ENCODE measurements at regions not wholly inside any gene's neighbourhood (a gene's known extent, or its start where the extent isn't known, plus 50 kb on each side); places are given as distances from the start of the nearest gene placed in this dataset.

- no peak for DNase-seq
These were observed 83.2 kb downstream of the CEBPB start for GRCh38 chr20:50273601-50274491.

DNA sequence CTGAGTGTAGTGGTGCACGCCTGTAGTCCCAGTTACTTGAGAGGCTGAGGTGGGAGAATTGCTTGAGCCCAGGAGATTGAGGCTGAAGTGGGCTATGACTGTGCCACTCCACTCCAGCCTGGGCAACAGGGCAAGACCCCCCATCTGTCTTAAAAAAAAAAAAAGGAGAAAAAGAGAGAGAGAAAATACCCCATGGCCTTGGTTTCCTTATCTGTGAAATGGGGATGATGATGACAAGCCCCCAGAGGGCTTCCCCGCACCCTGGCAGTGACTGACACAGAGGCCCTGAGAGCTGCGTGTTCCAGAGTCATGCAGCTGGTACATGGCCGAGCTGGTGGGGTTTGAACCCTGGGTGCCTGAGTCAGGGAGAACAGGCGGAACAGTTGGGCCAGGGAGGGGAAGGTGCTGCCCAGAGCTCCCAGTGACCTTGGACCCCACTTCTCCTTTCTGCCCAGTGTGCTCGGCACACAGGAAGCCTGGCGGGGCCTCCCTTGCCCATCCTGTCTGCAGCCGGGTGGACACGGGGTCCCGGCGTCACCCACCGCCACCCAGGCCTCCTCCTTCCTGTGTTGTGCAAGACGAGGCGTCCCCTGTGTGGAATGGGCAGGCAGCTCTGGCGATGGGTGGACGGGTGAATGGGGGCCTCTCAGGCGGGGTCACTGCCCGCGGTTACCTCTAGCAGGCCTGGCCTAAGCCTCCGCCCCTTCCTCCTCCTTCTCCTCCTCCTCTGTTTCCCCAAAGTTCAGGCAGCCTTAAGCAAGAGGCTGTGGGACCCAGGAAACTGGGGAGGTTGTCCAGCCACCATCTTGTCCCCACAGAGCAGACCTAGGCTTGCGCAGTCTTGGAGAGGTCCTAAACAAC is 84.2 kb downstream of the CEBPB start:
- no peak for DNase-seq

- no peak for DNase-seq
These were observed 85.8 kb downstream of the CEBPB start for GRCh38 chr20:50276119-50277063.

DNA sequence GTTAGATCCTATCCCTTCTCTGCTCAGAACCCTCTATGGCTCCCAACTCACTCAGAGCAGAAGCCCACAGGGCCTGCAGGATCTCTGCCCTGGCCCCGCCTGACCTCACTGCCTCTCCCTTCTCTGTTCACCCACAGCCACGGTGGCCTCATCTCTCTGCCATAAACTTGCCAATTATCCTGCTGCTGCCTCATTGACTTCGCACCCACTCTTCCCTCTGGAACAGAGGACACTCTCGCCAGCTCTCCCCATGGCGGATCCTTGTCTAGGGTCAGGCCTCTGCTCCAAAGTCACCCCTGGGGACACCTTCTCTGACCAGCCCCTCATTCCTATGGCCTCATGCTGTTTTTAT is 86.4 kb downstream of the CEBPB start:
- no peak for DNase-seq

- no peak for DNase-seq
These were observed 87.1 kb downstream of the CEBPB start for GRCh38 chr20:50277460-50278376.

- DNase-seq = no peak
These were observed 87.7 kb downstream of the CEBPB start for GRCh38 chr20:50278377-50278683.

GRCh38 chr20:50278684-50279531 is 88.3 kb downstream of the CEBPB start:
- no peak for DNase-seq

DNA sequence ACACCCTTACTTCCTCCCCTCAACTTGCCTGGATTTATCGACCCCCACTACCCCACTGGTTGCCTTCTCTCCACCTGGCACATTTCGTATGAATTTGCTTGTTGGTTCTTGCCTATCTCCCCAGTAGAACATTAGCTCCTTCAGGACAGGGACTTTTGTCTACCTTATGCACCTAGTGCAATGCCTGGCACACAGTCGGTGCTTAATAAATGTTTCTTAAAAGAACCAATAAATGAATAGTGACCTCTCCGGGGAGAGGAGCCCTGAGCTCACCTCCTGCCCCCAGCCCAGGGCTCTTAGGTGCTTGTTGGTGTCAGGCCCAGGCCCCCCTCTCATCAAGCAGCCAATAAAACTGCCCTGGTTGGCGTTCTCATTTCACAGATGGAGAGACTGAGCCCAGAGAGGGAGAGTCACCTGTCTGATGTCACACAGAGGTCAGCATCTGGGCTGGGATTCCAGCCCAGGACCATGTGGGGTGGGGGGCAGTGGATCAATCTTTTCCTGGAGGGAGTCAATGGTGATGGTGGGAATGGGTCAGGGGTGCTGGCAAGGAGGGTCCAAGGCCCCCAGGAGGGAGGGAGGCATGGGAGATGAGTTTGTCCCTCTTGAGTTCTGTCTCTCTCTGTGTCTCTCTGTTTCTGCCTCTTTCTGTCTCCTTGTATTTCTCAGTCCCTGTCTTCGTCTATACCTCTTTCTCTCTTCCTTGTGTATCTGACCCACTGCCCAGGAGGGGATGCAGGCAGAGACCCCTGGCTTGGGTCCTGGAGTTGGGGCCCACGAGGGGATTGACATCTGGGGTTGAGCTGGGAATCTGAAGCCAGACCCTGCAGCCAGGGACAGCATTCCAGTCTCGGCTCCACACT is 89.6 kb downstream of the CEBPB start:
- no peak for DNase-seq

DNA sequence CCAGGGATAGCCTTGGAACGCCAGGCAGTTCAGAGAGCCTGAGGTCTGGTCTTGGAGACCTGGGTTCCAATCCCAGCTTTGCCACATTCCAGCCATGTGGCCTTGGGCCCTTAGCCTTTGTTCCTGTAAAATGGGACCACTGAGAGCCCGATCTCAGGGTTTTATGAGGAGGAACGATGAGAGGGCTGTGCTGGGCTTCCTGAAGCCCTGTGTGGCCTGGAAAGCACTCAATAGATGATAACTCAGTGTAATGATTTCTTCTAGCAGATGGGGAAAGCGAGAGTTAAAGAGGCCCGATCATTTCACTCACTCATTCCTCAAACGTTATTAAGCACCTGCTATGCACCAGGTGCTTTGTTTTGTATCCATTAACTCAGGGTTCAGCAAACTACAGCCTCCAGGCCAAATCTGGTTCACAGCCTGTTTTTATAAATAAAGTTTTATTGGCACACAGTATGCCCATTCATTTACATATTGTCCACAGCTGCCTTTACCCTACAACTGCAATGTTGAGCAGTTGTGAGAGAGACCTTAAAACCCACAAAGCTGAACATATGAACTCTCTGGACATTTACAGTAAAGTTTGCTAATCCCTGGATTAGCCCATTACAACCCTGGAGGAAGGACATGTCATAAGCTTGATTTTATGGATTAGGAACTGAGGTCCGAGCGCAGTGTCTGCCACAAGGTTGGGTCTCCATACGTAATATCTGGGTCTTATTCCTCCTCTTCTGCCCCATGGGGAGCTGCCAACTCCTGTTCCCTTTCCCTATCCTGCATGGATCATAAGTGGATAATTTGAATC is 90.4 kb downstream of the CEBPB start:
- no peak for DNase-seq

DNA sequence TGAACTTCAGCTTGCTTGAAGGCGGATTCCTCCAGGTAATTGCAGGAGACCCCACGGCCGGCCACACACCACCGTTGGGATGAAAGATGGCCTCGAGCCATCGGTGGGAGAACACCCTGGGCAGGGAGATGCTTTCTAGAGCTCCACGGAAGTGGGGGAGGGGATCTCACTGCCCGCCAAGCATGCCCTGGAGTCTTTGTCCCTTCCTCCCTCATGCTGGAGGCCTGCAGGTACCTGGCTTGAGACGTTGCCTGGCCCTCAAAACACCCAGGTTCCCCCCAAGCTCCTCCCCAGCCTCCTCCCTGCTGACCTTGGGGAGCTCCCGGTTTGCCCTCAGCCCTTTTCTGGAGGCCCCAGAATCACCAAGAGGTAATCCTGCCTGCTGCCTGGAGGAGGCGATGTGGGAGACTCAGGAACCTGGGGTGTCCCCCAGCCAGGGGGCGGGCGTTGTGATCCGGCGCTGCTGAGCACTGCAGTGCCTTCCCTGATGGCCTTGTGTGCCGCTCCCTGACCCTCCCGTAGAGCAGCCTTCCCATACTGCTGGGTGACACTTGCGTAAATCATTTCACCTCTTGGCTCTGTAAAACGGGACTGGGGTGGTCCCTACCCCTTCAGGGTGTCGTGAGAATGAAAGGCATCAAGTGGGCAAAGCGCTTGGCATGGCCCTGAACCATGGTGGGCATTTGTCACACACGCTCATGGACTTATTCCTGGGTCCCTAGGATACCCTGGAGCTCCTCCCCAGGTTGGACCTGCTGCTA is 91.4 kb downstream of the CEBPB start:
- no peak for DNase-seq

DNA sequence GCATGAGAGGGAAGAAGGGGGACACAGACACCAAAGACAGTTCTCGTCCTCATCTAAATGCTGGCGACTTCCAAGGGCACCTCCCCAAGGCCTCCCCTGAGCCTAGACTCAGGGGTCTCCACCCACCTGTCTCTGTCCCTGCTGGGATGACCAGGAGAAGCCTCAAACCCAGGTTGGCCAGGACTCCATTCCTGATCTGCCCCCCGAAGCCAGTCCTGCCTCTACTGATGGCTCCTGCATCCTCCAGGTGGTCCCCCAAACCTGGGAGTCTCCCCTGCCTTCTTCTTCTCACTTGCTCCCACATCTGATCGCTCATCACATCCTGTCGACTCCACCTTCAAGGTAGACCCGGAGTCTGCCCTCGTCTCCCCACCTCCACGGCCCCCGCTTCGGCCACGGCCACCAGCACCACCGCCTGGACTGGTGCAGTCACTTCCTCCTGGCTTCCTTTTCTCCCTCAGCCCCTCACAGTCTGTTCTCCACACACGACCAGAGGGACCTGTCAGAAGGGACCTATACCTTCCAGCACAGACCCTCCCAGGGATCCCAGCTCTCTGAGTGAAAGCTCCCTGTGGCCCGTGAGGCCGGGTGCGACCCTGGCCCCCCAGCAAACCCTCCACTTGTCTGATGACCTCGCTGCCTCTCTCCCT is 92.1 kb downstream of the CEBPB start:
- no peak for DNase-seq

- no peak for DNase-seq
These were observed 92.7 kb downstream of the CEBPB start for GRCh38 chr20:50283370-50283769.

DNA sequence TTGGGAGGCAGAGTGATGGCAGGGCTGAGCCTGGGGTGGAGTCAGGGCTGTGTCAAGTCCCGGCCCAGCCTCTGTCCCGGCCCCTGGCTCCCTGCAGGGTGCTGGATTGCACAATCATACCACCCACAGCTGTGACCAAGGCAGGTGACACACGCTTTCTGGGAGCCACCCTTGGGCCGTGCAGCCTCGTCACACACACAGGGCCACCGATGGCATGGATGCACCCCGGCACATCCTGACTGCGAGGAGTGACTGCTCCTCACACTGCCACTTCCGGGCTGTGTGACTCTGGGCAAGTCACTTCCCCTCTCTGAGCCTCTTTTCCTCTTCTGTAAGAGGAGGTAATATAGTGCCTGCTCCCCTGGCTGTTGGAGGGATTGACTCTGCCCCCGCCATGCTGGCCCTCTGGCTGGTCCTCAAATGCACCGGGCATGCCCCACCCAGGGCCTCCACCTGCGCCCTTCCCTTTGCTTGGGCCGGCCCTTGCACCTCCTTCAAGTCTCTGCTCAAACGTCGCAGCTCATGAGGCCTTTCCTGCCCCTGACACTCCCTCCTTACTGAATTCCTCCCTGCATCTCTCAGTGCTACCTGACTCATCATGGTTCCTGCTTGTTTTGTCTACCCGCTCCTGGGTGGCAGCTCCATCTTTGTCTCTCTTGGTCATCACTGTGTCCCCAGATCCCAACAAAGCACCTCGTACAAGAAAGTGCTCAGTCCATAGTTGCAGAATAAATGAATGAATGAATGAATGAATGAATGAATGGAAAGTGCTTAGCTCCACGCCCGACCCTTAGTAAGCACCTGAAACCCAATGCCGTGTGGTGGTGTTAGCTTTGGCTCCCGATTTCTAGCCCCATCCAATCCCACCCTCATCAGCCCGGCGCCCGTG is 93.5 kb downstream of the CEBPB start:
- DNase-seq = no peak

GRCh38 chr20:50284811-50285375 is 94.3 kb downstream of the CEBPB start:
- DNase-seq = no peak

DNA sequence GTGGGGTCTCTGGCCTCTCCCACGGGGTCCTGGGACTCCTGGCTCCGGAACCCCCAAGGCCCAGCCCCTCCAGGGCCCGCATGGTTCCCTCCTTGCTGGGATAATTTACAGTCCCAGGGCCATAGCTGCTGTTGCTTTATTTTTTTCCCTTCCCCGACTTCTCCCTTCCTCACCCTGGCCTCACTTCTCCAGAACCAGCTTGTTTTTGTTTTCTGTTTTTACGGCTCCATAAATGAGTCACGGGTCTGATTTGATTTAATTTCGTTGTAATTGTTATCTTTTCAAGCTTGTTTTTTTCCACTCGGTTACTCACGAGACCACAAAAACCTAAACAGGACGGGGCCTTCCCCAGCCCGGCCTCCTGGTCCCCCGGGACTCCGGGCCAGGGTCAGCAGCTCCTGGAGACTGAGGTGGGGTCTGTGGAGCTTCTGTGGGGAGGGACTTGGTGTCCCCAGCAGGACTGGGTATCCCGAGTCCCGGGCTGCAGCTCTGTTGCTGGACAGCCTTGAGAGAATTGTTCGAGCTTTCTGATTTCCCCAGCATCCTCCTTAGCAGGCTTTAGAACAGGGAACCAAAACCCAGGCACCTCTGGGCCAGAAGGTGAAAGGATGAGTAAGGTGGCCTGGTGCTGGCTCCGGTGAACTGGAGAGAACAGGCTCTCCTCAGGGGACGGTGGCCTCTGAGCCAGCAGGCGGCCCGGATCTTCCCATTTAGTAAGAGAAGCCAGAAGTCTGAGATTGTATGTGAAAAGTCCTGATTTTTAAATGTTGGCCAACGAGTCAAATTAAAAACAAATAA is 94.9 kb downstream of the CEBPB start:
- DNase-seq = no peak

DNA sequence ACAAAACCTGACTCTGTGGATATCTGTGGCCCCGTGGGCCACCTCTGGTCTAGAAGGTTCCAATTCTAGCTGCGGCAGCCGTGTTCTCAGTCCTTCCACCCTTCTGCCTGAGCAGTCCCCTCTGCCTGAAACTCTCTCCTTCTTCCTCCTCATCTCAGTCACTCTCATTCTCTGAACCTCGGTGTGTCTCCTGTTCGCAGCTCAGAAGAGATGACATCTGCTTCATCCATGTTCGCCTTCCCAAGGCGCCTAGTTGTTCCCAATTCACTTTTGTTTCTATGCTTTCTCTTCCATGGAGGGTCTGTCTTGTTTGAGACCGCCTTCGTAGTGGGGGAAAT is 95.5 kb downstream of the CEBPB start:
- no peak for DNase-seq

Data from activated naive CD4-positive, alpha-beta T cell (primary cell).